T-helper 1 cell (primary cell): ENCODE measurements at regions not wholly inside any gene's neighbourhood (a gene's known extent, or its start where the extent isn't known, plus 50 kb on each side); places are given as distances from the start of the nearest gene placed in this dataset.
"Not testable (repeated sequence)": the region's sequence is repeated elsewhere in the genome, so short reads cannot be mapped to it uniquely, and the experiment has no call there.

Source experiments
- DNase-seq, 5 donors: peaks; one replicate each; pipeline ENCODE4 v3.0.0-alpha.2; 2012 to 2020

GRCh38 chrX:7372825-7373525, 225.0 kb upstream of the PUDP start:
- DNase-seq = no peak

- no peak for DNase-seq
Measured at GRCh38 chrX:7362111-7362510, 214.2 kb upstream of the PUDP start.

GRCh38 chrX:7351926-7352325, 204.0 kb upstream of the PUDP start:
- no peak for DNase-seq

GRCh38 chrX:7347465-7347864, 199.5 kb upstream of the PUDP start:
- no peak for DNase-seq

GRCh38 chrX:7346021-7346420, 198.1 kb upstream of the PUDP start:
- no peak for DNase-seq

- DNase-seq = no peak
Measured at GRCh38 chrX:7343181-7343580, 195.2 kb upstream of the PUDP start.

GRCh38 chrX:7335816-7336362, 187.9 kb upstream of the PUDP start:
- not testable (repeated sequence) for DNase-seq

GRCh38 chrX:7334253-7334935, 186.4 kb upstream of the PUDP start:
- DNase-seq = no peak

GRCh38 chrX:7330971-7331746, 183.2 kb upstream of the PUDP start:
- DNase-seq = no peak

GRCh38 chrX:7330556-7330955, 182.6 kb upstream of the PUDP start:
- DNase-seq = no peak

GRCh38 chrX:7318661-7319060, 170.7 kb upstream of the PUDP start:
- no peak for DNase-seq

GRCh38 chrX:7318241-7318640, 170.3 kb upstream of the PUDP start:
- no peak for DNase-seq

- no peak for DNase-seq
Measured at GRCh38 chrX:7316887-7317286, 168.9 kb upstream of the PUDP start.

- DNase-seq = no peak
Measured at GRCh38 chrX:7316280-7316679, 168.3 kb upstream of the PUDP start.

- DNase-seq = no peak
Measured at GRCh38 chrX:7314425-7314824, 166.5 kb upstream of the PUDP start.

GRCh38 chrX:7307720-7308119, 159.8 kb upstream of the PUDP start:
- DNase-seq = no peak

- no peak for DNase-seq
Measured at GRCh38 chrX:7294483-7294882, 146.5 kb upstream of the PUDP start.

GRCh38 chrX:7286168-7286837, 138.3 kb upstream of the PUDP start:
- DNase-seq = no peak

- no peak for DNase-seq
Measured at GRCh38 chrX:7285765-7286164, 137.8 kb upstream of the PUDP start.

- no peak for DNase-seq
Measured at GRCh38 chrX:7283741-7284140, 135.8 kb upstream of the PUDP start.

- DNase-seq = no peak
Measured at GRCh38 chrX:7280520-7280919, 132.6 kb upstream of the PUDP start.

- DNase-seq = no peak
Measured at GRCh38 chrX:7272346-7272745, 124.4 kb upstream of the PUDP start.

- DNase-seq = no peak
Measured at GRCh38 chrX:7270933-7271332, 123.0 kb upstream of the PUDP start.
